ENCODE measurements at regions not wholly inside any gene's neighbourhood (a gene's known extent, or its start where the extent isn't known, plus 50 kb on each side); places are given as distances from the start of the nearest gene placed in this dataset.
"Not testable (repeated sequence)": the region's sequence is repeated elsewhere in the genome, so short reads cannot be mapped to it uniquely, and the experiment has no call there.

- no peak for DNase-seq
Observed at GRCh38 chr18:41690332-41691127, 264.5 kb upstream of the PIK3C3 start.

- DNase-seq: no peak
Observed at GRCh38 chr18:41687138-41687537, 267.9 kb upstream of the PIK3C3 start.

- no peak for DNase-seq
Observed at GRCh38 chr18:41681138-41681880, 273.7 kb upstream of the PIK3C3 start.

GRCh38 chr18:41674506-41674905 is 280.5 kb upstream of the PIK3C3 start:
- no peak for DNase-seq

GRCh38 chr18:41666231-41666630 is 288.8 kb upstream of the PIK3C3 start:
- no peak for DNase-seq

GRCh38 chr18:41665210-41665609 is 289.8 kb upstream of the PIK3C3 start:
- DNase-seq: no peak

- no peak for DNase-seq
Observed at GRCh38 chr18:41660654-41661053, 294.4 kb upstream of the PIK3C3 start.

GRCh38 chr18:41659438-41660130 is 295.4 kb upstream of the PIK3C3 start:
- no peak for DNase-seq

GRCh38 chr18:41657189-41657588 is 297.8 kb upstream of the PIK3C3 start:
- no peak for DNase-seq

GRCh38 chr18:41655074-41655473 is 300.0 kb upstream of the PIK3C3 start:
- DNase-seq: no peak

- no peak for DNase-seq
Observed at GRCh38 chr18:41647914-41648313, 307.1 kb upstream of the PIK3C3 start.

- no peak for DNase-seq
Observed at GRCh38 chr18:41646915-41647620, 308.0 kb upstream of the PIK3C3 start.

- DNase-seq: no peak
Observed at GRCh38 chr18:41645589-41646360, 309.3 kb upstream of the PIK3C3 start.

GRCh38 chr18:41644466-41644865 is 310.6 kb upstream of the PIK3C3 start:
- DNase-seq: no peak

- no peak for DNase-seq
Observed at GRCh38 chr18:41643427-41643826, 311.6 kb upstream of the PIK3C3 start.

GRCh38 chr18:41642756-41643155 is 312.3 kb upstream of the PIK3C3 start:
- no peak for DNase-seq

- no peak for DNase-seq
Observed at GRCh38 chr18:41639218-41639617, 315.8 kb upstream of the PIK3C3 start.

GRCh38 chr18:41631723-41632285 is 323.2 kb upstream of the PIK3C3 start:
- not testable (repeated sequence) for DNase-seq

- no peak for DNase-seq
Observed at GRCh38 chr18:41630232-41630886, 324.7 kb upstream of the PIK3C3 start.

GRCh38 chr18:41624460-41624859 is 330.6 kb upstream of the PIK3C3 start:
- no peak for DNase-seq

- no peak for DNase-seq
Observed at GRCh38 chr18:41621177-41621576, 333.9 kb upstream of the PIK3C3 start.

Data from activated effector memory CD4-positive, alpha-beta T cell treated with anti-CD3 and anti-CD28 coated beads, Interleukin-2, amount 50 U/mL, for 16 hours (primary cell).